NB4 (cell line): ENCODE measurements at regions not wholly inside any gene's neighbourhood (a gene's known extent, or its start where the extent isn't known, plus 50 kb on each side); places are given as distances from the start of the nearest gene placed in this dataset.

Experiments
- DNase-seq: peaks from one replicate; pipeline ENCODE4 v3.0.0; 2010; ENCODE audit warnings: low read depth
- H3K4me3 ChIP-seq: one replicate; pipeline ENCODE4 v1.5.1; 2011; ENCODE audit warnings: mild to moderate bottlenecking, low read depth, low read length, moderate library complexity
- MYC ChIP-seq: IDR thresholded peaks from 2 replicates; pipeline ENCODE4 v1.6.1; 2011; ENCODE audit warnings: low read depth, low read length
- POLR2A ChIP-seq: IDR thresholded peaks from 2 replicates; pipeline ENCODE4 v1.6.1; 2011; ENCODE audit warnings: mild to moderate bottlenecking; ENCODE audit not compliant: insufficient read length; ENCODE audit errors: extremely low read depth
- TF ChIP-seq, protein P1 (sequence below): IDR thresholded peaks from 2 replicates; pipeline ENCODE4 v1.6.1; 2011; ENCODE audit warnings: low read depth, low read length
- TF ChIP-seq, protein P2 (sequence below): IDR thresholded peaks from one replicate; pipeline ENCODE4 v1.5.1; 2012; ENCODE audit warnings: low read depth, low read length

DNA sequence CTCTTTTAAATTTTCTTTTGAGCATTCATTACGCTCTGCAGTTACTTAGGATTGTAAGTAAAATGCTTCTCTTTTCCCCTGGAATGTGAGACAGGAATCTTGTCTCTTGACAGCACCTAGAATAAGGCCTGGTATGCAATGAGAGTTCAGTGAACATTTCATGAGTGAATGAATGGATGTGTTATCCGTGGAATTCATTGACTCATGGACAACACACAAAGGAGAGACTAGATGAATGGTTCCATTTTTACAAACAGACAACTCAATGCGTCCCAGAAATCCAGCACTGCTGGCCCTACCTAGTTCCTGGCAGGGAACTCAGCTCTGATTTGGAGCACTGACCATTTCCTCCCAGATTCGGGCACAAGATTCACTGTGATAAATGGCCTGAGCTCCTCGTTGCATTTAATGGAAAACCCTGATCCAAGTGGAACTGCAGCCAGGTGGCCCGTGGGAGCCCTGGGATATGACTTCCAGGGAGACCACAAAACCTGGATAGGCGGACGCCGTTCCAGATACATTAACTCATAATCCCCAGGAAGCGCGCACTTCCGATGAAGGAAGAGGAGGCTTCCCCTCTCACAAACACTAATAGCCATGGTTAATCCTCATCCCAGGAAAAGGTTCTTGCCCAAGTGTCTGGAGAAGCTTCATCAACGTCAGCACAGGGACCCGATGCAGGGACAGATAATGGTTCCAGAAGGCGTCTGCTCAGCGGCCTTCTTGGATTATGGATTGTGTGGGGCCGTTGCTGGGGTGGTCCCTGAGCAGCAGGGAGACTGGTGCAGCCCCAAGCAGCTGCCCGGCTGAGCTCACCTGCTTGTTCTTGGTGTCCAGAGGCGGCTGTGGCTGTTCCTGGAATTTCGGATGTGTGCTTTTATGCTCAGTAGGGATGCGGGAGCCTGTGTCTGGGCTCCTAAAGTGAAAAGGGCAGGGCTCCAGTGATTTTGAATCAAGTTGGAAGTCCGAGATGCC is 211.1 kb upstream of the TSHZ3 start:
- no peak for DNase-seq
- TF ChIP-seq, protein P1, sequence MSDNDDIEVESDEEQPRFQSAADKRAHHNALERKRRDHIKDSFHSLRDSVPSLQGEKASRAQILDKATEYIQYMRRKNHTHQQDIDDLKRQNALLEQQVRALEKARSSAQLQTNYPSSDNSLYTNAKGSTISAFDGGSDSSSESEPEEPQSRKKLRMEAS: no peak
- TF ChIP-seq, protein P2, sequence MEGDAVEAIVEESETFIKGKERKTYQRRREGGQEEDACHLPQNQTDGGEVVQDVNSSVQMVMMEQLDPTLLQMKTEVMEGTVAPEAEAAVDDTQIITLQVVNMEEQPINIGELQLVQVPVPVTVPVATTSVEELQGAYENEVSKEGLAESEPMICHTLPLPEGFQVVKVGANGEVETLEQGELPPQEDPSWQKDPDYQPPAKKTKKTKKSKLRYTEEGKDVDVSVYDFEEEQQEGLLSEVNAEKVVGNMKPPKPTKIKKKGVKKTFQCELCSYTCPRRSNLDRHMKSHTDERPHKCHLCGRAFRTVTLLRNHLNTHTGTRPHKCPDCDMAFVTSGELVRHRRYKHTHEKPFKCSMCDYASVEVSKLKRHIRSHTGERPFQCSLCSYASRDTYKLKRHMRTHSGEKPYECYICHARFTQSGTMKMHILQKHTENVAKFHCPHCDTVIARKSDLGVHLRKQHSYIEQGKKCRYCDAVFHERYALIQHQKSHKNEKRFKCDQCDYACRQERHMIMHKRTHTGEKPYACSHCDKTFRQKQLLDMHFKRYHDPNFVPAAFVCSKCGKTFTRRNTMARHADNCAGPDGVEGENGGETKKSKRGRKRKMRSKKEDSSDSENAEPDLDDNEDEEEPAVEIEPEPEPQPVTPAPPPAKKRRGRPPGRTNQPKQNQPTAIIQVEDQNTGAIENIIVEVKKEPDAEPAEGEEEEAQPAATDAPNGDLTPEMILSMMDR: no peak
- TF ChIP-seq POLR2A (no peak), MYC (no peak)
- H3K4me3 ChIP-seq: no peak overlapping the region

DNA sequence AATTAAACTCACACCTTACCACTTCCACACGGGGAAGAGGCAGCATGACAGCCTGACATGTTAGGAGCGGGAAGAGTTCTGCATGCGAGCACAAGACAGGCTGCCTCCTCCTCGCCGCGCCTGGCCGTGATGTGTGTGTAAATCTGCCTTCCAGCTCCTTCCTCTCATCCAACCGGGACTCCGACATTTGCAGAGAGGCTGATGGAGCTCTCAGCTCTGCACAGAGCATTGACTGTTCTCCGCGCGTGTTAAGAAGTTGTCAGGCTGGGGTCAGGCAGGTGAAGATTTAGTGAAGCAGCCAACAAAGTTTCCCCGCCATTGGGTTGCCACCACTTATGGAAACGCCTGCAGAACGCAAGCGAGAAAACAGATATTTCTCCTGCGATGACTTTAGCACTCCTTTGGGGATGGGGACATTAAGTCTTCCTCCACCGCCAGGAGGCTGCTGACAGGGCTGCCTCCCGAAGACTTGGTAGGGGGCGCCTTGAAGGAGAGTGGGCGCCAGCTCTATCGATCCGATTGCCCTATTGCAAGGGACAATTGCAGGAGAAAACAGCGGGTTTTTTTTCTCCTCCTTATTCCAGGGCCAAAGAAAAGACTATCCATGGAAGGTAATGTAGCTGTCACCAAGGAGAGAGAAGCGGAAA is 213.9 kb upstream of the TSHZ3 start:
- no peak for TF ChIP-seq POLR2A
- H3K4me3 ChIP-seq: no peak overlapping the region
- DNase-seq: no peak

DNA sequence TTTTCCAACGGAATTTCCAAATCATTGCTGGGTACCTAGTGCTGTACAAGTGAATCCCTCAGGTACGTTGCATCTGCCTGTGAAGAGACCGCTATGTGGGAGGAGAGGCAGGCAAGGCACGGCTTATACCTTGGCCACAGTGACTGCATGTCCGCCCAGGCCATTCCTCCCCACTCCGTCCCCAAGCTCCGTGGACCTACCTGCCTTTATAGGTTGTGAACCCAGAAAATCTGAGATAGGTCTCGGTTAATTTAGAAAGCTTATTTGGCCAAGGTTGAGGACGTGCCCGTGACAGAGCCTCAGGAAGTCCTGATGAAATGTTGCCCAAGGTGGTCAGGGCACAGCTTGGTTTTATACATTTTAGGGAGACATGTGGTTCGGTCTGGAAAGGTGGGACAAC is 218.5 kb upstream of the TSHZ3 start:
- TF ChIP-seq, protein P2: no peak
- TF ChIP-seq MYC: no peak
- TF ChIP-seq, protein P1: no peak
- TF ChIP-seq POLR2A: no peak
- DNase-seq: no peak
- H3K4me3 ChIP-seq: no peak overlapping the region

DNA sequence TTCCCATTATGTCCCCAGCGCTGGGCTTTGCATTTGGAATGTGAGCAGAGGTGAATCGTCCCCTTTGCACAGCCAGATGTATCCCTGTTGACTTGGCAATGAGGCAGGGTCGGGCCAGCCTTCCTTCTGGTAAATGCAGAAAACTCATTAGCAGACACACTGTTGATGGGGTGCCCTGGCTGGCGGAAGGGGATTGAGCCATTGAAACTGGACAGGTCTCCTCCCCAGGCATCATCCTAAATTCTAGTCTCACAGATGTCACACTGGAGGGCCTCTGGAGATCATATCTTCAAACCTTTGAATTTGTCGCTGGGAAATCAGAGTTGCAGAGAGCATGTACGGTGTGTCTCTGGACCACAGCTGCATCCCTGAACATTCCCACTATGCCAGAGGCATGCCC is 219.5 kb upstream of the TSHZ3 start:
- DNase-seq: no peak
- no peak overlapping the region for H3K4me3 ChIP-seq
- TF ChIP-seq, protein P2: no peak
- TF ChIP-seq, protein P1: no peak
- TF ChIP-seq MYC (no peak), POLR2A (no peak)

DNA sequence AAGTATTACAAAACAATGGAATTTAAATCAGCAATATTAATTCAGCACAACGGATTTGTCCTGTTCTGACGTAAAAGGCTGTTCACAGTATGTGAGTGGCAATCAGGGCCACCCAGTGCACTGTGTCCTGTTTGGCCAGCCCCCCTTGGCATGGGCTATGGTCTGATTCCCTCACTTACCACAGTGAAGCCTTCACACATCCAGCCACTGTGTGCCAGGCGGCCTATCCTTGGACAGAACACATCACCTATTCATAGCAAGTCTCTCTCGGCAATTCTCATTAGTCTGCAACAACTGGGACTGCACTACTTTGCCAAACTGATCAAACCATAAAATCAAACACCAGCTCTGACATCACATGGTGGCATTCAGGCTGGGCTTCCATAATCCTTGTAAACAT is 221.5 kb upstream of the TSHZ3 start:
- H3K4me3 ChIP-seq: no peak overlapping the region
- no peak for DNase-seq
- TF ChIP-seq, protein P2: no peak
- no peak for TF ChIP-seq MYC
- no peak for TF ChIP-seq POLR2A
- TF ChIP-seq, protein P1: no peak

DNA sequence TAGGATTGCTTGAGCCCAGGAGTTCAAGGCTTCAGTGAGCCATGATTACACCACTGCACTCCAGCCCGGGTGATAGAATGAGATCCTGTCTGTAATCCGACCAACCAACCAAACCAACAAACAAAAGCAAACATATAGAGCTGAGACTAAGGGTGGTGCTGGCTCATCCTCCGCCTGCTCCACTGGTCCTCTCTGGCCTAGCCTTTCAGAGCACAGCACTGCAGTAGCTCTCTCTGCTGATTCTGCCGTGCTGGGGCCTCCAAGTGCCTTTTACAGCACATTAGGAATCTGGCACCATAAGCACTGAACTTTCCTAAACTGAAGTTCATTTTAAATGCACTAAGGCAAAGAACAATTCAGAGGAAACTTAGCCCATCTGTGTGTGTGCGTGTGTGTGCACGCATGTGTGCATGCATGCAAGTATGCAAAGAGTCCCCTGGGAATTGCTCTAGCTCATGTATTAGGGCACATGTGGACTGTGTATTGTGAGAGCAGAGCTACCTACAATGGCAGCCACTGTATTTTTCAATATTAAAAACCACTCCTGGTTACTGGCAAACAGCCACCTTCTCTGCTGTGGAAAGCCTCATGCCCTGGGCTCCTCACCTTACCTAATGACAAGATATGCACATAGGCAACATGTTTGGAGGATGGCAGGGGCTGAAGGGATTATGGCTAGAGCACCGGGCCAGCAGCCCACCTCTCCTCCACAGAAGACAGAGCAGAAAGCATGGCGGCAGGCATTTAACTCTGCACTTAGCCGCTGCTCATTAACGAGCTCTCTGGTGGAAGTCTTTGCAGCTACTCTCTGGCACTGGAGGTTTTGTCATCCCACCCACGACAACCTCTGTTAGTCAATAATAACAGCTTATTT is 223.1 kb upstream of the TSHZ3 start:
- TF ChIP-seq, protein P1: no peak
- no peak for TF ChIP-seq POLR2A
- no peak for TF ChIP-seq MYC
- TF ChIP-seq, protein P2: no peak
- no peak overlapping the region for H3K4me3 ChIP-seq
- DNase-seq: no peak
